WTC11 (cell line): ENCODE measurements at regions not wholly inside any gene's neighbourhood (a gene's known extent, or its start where the extent isn't known, plus 50 kb on each side); places are given as distances from the start of the nearest gene placed in this dataset.
"Not testable (repeated sequence)": the region's sequence is repeated elsewhere in the genome, so short reads cannot be mapped to it uniquely, and the experiment has no call there.

Experiments
- ATF1 ChIP-seq: sonication (generic); formaldehyde crosslinking; IDR thresholded peaks from 2 replicates; pipeline ENCODE4 v1.8.1; 2023; ENCODE audit warnings: mild to moderate bottlenecking, moderate library complexity, missing genetic modification reagents
- ETV6 ChIP-seq: sonication (generic); formaldehyde crosslinking; IDR thresholded peaks from 2 replicates; pipeline ENCODE4 v1.8.1; 2022; ENCODE audit warnings: mild to moderate bottlenecking, missing genetic modification reagents
- FOXJ3 ChIP-seq: sonication (generic); formaldehyde crosslinking; IDR thresholded peaks from 2 replicates; pipeline ENCODE4 v1.9.0; 2021; ENCODE audit warnings: missing genetic modification reagents, mild to moderate bottlenecking, borderline replicate concordance
- JUN ChIP-seq: sonication (generic); formaldehyde crosslinking; IDR thresholded peaks from 2 replicates; pipeline ENCODE4 v1.8.0; 2023; ENCODE audit warnings: mild to moderate bottlenecking, missing genetic modification reagents
- OVOL2 ChIP-seq: fragments of 250-450 bp; sonication (Bioruptor Pico); IDR thresholded peaks from 2 replicates; pipeline ENCODE4 v1.9.0; 2021; ENCODE audit warnings: mild to moderate bottlenecking, borderline replicate concordance
- SP1 ChIP-seq: sonication (generic); formaldehyde crosslinking; conservative IDR thresholded peaks from 2 replicates; pipeline ENCODE4 v1.8.1; 2022; ENCODE audit warnings: missing genetic modification reagents
- STAT6 ChIP-seq: sonication (generic); formaldehyde crosslinking; conservative IDR thresholded peaks from 2 replicates; pipeline ENCODE4 v1.8.1; 2023; ENCODE audit warnings: mild to moderate bottlenecking, low read depth, missing genetic modification reagents, moderate library complexity
- ZSCAN18 ChIP-seq: fragments of 250-450 bp; sonication (Bioruptor Pico); IDR thresholded peaks from 2 replicates; pipeline ENCODE4 v2.1.2; 2022; ENCODE audit warnings: mild to moderate bottlenecking, moderate library complexity
- TF ChIP-seq, protein P1 (sequence below): fragments of 200-600 bp; IDR thresholded peaks from 2 replicates; pipeline ENCODE4 v1.8.0; 2022; ENCODE audit warnings: antibody characterized with exemption
- TF ChIP-seq, protein P2 (sequence below): sonication (generic); formaldehyde crosslinking; IDR thresholded peaks from 2 replicates; pipeline ENCODE4 v1.8.0; 2022; ENCODE audit warnings: mild to moderate bottlenecking, missing genetic modification reagents
- TF ChIP-seq, protein P3 (sequence below): sonication (generic); formaldehyde crosslinking; IDR thresholded peaks from 2 replicates; pipeline ENCODE4 v1.8.0; 2022; ENCODE audit warnings: mild to moderate bottlenecking, missing genetic modification reagents
- TF ChIP-seq, protein P4 (sequence below): sonication (generic); formaldehyde crosslinking; IDR thresholded peaks from 2 replicates; pipeline ENCODE4 v1.8.1; 2022; ENCODE audit warnings: low read depth, missing genetic modification reagents, borderline replicate concordance
- TF ChIP-seq, protein P5 (sequence below): sonication (generic); formaldehyde crosslinking; IDR thresholded peaks from 2 replicates; pipeline ENCODE4 v1.8.1; 2023; ENCODE audit warnings: mild to moderate bottlenecking, missing genetic modification reagents

DNA sequence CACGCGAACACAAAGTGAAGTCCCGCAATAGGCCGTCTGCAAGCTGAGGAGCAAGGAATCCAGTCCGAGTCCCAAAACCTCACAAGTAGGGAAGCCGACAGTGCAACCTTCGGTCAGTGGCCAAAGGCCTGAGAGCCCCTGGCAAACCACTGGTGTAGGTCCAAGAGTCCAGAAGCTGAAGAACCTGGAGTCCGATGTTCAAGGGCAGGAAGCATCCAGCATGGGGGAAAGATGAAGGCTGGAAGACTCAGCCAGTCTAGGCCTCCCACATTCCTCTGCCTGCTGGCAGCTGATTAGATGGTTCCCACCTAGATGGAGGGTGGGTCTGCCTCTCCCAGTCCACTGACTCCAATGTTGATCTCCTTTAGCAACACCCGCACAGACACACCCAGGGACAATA, 87.2 kb downstream of the EMX2 start:
- TF ChIP-seq, protein P1, sequence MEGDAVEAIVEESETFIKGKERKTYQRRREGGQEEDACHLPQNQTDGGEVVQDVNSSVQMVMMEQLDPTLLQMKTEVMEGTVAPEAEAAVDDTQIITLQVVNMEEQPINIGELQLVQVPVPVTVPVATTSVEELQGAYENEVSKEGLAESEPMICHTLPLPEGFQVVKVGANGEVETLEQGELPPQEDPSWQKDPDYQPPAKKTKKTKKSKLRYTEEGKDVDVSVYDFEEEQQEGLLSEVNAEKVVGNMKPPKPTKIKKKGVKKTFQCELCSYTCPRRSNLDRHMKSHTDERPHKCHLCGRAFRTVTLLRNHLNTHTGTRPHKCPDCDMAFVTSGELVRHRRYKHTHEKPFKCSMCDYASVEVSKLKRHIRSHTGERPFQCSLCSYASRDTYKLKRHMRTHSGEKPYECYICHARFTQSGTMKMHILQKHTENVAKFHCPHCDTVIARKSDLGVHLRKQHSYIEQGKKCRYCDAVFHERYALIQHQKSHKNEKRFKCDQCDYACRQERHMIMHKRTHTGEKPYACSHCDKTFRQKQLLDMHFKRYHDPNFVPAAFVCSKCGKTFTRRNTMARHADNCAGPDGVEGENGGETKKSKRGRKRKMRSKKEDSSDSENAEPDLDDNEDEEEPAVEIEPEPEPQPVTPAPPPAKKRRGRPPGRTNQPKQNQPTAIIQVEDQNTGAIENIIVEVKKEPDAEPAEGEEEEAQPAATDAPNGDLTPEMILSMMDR = not testable (repeated sequence)
- not testable (repeated sequence) for TF ChIP-seq ETV6 (CRISPR knock-in tag); ATF1 (CRISPR knock-in tag); OVOL2 (CRISPR knock-in tag); ZSCAN18 (CRISPR knock-in tag); STAT6; JUN (CRISPR knock-in tag); SP1 (CRISPR knock-in tag); FOXJ3
- TF ChIP-seq, protein P2, sequence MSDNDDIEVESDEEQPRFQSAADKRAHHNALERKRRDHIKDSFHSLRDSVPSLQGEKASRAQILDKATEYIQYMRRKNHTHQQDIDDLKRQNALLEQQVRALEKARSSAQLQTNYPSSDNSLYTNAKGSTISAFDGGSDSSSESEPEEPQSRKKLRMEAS (CRISPR knock-in tag) = not testable (repeated sequence)
- TF ChIP-seq, protein P3, sequence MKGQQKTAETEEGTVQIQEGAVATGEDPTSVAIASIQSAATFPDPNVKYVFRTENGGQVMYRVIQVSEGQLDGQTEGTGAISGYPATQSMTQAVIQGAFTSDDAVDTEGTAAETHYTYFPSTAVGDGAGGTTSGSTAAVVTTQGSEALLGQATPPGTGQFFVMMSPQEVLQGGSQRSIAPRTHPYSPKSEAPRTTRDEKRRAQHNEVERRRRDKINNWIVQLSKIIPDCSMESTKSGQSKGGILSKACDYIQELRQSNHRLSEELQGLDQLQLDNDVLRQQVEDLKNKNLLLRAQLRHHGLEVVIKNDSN (CRISPR knock-in tag) = not testable (repeated sequence)
- TF ChIP-seq, protein P4, sequence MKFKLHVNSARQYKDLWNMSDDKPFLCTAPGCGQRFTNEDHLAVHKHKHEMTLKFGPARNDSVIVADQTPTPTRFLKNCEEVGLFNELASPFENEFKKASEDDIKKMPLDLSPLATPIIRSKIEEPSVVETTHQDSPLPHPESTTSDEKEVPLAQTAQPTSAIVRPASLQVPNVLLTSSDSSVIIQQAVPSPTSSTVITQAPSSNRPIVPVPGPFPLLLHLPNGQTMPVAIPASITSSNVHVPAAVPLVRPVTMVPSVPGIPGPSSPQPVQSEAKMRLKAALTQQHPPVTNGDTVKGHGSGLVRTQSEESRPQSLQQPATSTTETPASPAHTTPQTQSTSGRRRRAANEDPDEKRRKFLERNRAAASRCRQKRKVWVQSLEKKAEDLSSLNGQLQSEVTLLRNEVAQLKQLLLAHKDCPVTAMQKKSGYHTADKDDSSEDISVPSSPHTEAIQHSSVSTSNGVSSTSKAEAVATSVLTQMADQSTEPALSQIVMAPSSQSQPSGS (CRISPR knock-in tag) = not testable (repeated sequence)
- TF ChIP-seq, protein P5, sequence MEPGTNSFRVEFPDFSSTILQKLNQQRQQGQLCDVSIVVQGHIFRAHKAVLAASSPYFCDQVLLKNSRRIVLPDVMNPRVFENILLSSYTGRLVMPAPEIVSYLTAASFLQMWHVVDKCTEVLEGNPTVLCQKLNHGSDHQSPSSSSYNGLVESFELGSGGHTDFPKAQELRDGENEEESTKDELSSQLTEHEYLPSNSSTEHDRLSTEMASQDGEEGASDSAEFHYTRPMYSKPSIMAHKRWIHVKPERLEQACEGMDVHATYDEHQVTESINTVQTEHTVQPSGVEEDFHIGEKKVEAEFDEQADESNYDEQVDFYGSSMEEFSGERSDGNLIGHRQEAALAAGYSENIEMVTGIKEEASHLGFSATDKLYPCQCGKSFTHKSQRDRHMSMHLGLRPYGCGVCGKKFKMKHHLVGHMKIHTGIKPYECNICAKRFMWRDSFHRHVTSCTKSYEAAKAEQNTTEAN (CRISPR knock-in tag) = not testable (repeated sequence)
